Activated T-cell treated with anti-CD3 and anti-CD28 coated beads for 4 hours (primary cell): ENCODE measurements at regions not wholly inside any gene's neighbourhood (a gene's known extent, or its start where the extent isn't known, plus 50 kb on each side); places are given as distances from the start of the nearest gene placed in this dataset.

Source experiments
- DNase-seq: peaks from one replicate; pipeline ENCODE4 v3.0.0-alpha.2; 2020

- DNase-seq, result no peak
These were observed 217.1 kb downstream of the CSNK2A3 start for GRCh38 chr11:11135820-11136476.

DNA sequence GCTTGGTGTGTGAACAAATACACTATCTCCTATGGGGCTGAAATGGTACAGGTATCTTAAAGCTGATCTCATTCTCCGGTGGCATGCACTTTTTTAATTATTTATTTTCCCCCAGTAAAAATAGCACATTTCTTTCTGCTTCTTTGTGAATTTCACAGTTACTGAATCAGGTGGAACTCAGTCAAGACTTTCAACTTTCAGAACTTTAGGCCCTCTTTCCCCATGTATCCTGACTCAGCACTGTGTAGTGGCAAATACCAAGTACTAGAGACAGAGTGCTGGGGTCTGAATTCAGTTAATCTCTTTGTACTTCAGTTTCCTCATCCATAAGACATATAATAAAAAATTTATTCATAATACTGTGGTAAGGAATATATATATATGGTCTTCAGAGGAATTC is 223.9 kb downstream of the CSNK2A3 start:
- DNase-seq, result no peak

DNA sequence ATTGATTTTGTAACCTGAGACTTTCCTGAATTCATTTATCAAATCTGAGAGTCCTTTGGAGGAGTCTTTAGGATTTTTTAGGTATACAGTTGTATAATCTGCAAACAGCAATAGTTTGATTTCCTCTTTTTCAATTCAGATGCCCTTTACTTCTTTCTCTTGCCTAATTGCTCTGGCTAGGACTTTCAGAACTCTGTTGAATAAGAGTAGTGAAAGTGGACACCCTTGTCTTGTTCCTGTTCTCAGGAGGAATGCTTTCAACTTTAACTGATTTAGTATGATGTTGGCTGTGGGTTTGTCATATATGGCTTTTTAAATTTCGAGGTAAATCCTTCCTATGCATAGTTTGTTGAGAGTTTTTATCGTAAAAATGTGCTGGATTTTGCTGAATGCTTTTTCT is 227.4 kb downstream of the CSNK2A3 start:
- no peak for DNase-seq

- no peak for DNase-seq
These were observed 230.3 kb downstream of the CSNK2A3 start for GRCh38 chr11:11122749-11123148.

DNA sequence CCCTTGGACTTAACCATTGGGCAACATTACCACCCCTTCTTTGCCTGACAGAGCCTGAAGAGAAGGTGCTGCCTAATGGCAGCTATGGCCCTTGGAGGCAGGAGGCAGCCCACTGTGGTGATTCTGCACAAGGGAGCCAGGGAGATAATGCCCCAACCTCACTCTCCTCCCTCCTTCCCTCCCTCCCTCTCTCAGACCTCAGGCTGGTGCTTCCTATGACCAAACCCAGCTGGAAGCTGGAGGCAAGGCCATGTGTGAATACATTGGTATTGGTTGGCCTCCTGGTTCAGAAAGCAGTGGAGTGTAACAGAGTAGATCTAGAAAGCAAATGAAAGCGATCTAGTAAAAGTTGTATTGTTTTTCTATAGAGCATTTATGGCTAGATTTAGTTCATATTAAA is 233.1 kb downstream of the CSNK2A3 start:
- DNase-seq, result no peak

DNA sequence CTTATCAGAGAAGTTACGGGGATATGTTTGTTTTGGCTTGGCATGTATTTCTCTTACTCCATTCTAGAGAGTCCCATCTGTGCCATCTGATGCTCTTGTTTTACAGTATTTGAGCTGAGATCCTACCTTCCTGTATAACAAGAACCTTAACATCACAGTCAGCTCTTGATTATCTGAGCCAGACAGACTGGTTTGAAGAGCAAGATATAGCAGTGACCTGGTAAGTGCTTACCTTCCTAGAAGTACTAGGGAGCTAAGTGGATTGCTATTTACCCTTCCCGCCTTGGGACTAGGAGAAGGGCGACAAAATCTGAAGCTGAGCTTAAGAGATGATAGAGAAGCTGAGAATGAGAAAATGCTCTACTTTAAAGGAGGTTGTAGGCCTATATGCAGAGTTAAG is 235.3 kb downstream of the CSNK2A3 start:
- no peak for DNase-seq

DNA sequence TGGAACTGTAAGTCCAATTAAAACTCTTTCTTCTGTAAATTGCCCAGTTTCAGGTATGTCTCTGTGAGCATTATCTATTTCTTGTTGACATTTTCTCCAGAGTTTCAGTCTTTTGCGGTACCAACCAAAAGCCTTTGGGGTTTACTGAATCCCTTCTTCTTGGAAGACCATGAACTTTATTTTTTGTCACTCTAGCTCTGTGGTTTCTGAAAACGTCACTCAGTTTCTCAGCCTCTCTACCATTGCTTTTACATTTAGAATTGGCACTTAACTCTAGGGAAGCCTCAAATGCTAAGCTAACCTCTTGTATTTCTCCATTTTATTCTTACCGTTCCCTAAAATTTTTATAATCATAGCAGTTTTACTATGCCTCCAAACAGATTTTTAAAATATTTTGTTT is 237.6 kb downstream of the CSNK2A3 start:
- no peak for DNase-seq

GRCh38 chr11:11113626-11114025 is 239.4 kb downstream of the CSNK2A3 start:
- no peak for DNase-seq

GRCh38 chr11:11108026-11108425 is 245.0 kb downstream of the CSNK2A3 start:
- no peak for DNase-seq

- no peak for DNase-seq
These were observed 245.8 kb downstream of the CSNK2A3 start for GRCh38 chr11:11107076-11107723.

- no peak for DNase-seq
These were observed 247.5 kb upstream of the ZBED5 start for GRCh38 chr11:11105361-11105760.

DNA sequence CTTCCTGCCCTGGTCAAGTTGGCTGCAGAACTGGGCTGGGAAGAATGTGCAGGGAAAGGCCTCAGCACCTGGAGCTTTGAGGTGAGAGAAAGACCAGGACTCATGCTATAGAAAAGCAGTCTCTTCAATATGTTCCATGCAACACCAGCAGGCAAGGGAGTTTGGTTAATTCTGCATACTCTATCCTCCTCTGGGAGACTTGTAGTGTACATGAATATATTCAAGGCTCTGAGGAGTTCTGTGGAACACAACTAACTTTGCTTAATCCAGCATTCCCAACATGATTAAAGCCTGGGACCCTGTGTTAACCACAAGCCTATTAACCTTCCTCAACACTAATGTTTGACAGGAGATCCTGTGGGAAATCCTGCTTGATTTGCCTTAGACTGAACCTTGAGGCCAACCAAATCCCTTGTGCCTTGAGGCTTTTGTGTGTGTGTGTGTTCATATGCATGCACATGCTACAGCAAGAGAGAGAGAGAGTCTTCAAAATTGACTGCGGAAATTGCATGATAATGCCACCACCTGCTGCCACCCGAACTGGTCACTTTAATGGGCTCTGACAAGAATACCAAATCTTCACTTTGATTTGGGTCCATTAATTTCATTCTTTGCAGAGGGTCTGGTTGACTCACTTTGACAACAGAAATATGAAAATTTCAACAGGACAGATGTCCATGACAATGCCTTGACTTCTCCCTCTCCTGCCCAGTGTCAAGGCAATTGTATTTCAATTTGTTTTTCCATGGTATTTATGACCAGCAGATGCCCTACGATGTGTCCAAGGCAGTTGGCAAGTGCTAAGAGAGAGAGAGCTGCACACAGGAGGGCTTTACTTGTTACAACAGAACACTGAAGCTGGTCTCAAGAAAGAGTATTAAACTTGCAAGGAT is 238.2 kb upstream of the ZBED5 start:
- no peak for DNase-seq

DNA sequence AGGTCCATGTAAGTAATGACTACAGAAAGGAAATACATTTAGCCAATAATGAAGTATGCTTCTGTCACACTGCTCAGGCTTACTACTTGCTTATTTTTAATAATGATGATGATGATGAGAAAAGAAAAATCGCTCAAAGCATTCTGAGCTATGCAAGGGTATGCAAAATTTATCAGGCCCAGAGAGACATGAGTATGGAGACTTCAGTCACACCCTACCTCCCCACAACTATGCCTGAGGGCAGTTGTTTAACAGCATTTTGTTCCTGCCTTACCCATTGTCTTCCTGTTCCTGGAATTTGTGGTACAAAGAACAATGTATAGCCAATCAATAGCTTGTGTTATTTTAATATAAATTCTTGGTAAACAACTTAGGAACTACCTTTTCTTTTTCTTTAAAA is 232.6 kb upstream of the ZBED5 start:
- no peak for DNase-seq

GRCh38 chr11:11089805-11090204 is 232.0 kb upstream of the ZBED5 start:
- no peak for DNase-seq

DNA sequence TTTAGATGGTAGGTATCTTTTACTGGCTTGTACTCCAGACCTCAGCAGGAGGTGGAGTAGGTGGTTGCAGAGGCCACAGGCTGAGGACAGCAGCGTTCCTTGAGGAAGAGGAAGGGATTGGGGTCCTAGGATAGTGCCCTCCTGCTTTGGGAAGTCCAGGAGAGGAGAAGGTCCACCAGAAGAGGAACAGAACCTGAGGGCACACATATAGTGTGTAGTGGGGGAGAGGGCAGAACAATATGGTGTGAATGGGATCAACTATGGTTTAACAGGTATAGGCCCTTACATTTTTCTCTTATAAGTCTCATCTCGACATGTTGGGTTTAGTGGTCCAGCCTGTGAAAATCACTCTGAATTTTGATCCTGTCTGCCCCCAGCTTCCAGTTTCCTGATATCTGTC is 229.1 kb upstream of the ZBED5 start:
- DNase-seq, result no peak

GRCh38 chr11:11085580-11085979 is 227.7 kb upstream of the ZBED5 start:
- no peak for DNase-seq

GRCh38 chr11:11084337-11084736 is 226.5 kb upstream of the ZBED5 start:
- DNase-seq, result no peak

DNA sequence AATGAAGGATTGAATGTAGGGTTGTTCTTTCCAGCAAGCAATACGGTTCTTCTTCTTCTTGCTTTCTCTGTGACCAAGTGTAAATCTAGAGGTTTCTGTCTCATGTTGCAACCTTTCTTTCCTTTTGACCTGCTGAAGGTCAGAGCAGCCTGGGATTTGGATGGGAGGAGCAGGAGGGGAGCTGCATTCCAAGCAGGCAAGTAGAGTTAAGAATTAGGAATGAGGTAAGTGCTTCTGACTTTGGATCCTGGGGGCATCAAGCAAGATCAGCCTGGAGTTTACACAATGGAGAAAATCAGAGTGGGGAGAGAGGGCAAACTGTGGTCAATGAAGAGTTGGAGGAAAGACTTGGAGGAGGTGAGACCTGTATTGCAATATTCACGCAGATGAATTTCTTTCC is 225.6 kb upstream of the ZBED5 start:
- DNase-seq, result no peak

GRCh38 chr11:11082646-11083045 is 224.8 kb upstream of the ZBED5 start:
- DNase-seq, result no peak

DNA sequence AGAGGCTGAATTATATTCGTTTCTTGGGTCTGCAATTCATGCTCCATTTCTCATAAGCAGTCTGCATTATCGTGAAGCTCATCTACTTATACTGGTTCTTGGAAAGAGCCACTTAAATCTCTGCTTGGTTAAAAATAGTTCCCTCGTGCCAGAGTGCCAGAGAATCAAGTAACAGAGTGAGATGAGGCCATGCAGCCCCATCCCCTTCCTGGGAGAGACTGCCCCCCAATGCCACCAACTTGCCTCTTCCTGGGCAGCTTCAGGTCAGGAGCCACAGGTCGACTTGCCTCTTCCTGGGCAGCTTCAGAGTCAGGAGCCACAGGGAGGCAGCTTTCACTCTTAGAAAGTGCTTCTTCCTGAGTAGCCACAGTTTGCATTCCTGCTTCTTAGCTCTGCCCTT is 223.9 kb upstream of the ZBED5 start:
- DNase-seq, result no peak

DNA sequence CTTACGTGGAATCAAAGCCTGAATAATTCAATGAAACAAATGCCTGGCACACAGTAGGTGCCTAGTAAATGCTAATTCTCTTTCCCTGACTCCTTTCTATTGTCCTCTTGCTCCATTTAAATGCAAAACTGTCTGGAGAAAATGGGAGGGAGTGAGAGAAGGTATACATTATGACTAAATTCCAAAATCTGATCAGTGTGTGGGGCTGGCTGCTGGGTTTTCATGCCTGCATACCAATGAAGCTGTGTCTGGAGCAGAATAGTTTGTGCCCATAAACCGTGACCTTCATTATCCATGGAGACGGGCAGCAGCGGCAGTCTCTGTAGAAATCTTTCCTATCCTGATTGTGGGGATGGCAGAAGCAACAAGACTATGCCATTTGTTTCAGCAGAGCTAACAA is 223.4 kb upstream of the ZBED5 start:
- no peak for DNase-seq

GRCh38 chr11:11078344-11079086 is 220.7 kb upstream of the ZBED5 start:
- DNase-seq, result no peak

- no peak for DNase-seq
These were observed 220.0 kb upstream of the ZBED5 start for GRCh38 chr11:11077898-11078297.
